Esophagus mucosa (tissue), 1 donor: ENCODE measurements at regions not wholly inside any gene's neighbourhood (a gene's known extent, or its start where the extent isn't known, plus 50 kb on each side); places are given as distances from the start of the nearest gene placed in this dataset.

ENCODE experiments used
- ATAC-seq: fragments of 200-7000 bp; cut with Tn5 transposase; one replicate; pipeline ENCODE4 v1.9.1; 2020
- donor health status: DM: yes; HTN: yes; CAD: no.

GRCh38 chr16:48435906-48436305 is 50.7 kb upstream of the SIAH1 start:
- ATAC-seq = no peak

- ATAC-seq = no peak
Measured at GRCh38 chr16:48435318-48435680, 50.1 kb upstream of the SIAH1 start.
